AG09309 (cell line): ENCODE measurements at regions not wholly inside any gene's neighbourhood (a gene's known extent, or its start where the extent isn't known, plus 50 kb on each side); places are given as distances from the start of the nearest gene placed in this dataset.

Experiments used
- DNase-seq: peaks from one replicate; pipeline ENCODE4 v3.0.0-alpha.2; 2010; ENCODE audit warnings: low read depth
- H3K4me3 ChIP-seq: 2 replicates; pipeline ENCODE4 v1.5.1; 2011; ENCODE audit warnings: mild to moderate bottlenecking, low read depth, low read length, moderate library complexity; ENCODE audit not compliant: control insufficient read depth
- TF ChIP-seq, protein P1 (sequence below): IDR thresholded peaks from 2 replicates; pipeline ENCODE4 v1.5.1; 2011; ENCODE audit warnings: mild to moderate bottlenecking, low read depth, low read length, inconsistent platforms; ENCODE audit not compliant: insufficient read depth, control insufficient read depth; ENCODE audit errors: missing control alignments

DNA sequence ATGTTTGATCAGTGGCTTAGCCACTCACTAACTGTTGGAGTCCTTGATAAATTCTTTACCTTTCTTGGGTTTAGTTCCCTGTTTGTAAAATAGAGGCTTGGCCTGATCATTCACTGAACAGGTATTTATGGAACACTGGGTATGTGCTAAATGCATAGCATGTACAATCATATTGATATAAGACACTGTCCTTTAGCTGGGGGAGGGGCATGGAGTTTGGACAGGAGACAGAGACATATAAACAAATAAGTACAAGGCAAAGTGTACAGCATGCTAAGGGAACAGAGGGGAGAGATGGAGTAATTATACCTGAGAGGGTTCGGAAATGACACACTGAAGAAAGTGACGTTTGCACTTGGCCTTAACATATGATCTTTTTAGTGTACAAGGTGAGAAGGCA lies 124.3 kb upstream of the CACNA1E start:
- TF ChIP-seq, protein P1, sequence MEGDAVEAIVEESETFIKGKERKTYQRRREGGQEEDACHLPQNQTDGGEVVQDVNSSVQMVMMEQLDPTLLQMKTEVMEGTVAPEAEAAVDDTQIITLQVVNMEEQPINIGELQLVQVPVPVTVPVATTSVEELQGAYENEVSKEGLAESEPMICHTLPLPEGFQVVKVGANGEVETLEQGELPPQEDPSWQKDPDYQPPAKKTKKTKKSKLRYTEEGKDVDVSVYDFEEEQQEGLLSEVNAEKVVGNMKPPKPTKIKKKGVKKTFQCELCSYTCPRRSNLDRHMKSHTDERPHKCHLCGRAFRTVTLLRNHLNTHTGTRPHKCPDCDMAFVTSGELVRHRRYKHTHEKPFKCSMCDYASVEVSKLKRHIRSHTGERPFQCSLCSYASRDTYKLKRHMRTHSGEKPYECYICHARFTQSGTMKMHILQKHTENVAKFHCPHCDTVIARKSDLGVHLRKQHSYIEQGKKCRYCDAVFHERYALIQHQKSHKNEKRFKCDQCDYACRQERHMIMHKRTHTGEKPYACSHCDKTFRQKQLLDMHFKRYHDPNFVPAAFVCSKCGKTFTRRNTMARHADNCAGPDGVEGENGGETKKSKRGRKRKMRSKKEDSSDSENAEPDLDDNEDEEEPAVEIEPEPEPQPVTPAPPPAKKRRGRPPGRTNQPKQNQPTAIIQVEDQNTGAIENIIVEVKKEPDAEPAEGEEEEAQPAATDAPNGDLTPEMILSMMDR, result no peak
- no peak overlapping the region for H3K4me3 ChIP-seq
- no peak for DNase-seq

- no peak overlapping the region for H3K4me3 ChIP-seq
- TF ChIP-seq, protein P1, result no peak
- DNase-seq, result no peak
Observed at GRCh38 chr1:181364801-181365200, 118.5 kb upstream of the CACNA1E start.

DNA sequence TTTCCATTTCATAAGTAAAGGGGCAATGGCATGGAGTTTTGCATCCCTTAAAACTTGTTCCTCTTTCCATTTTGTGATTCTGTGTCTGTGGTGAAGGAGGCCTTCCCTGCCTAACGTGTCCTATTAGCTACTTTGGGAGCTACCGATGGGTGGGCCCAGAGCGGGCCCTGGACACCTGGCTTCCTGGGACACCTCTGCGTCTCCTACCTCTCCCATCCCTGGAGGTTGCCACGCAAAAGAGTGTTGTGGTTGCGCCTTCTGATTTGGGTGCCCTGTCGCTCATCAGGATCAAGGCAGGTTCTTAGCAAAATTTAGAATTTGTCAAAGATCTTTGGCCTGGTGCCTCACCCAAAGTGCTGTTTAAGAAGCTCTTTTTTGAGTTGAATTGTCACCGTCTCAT lies 116.4 kb upstream of the CACNA1E start:
- no peak overlapping the region for H3K4me3 ChIP-seq
- TF ChIP-seq, protein P1, result no peak
- DNase-seq, result no peak

GRCh38 chr1:181369416-181369815 lies 113.9 kb upstream of the CACNA1E start:
- no peak overlapping the region for H3K4me3 ChIP-seq
- no peak for DNase-seq
- TF ChIP-seq, protein P1, result no peak

- H3K4me3 ChIP-seq, result no peak overlapping the region
- TF ChIP-seq, protein P1, result no peak
- no peak for DNase-seq
Observed at GRCh38 chr1:181383695-181384094, 99.6 kb upstream of the CACNA1E start.

DNA sequence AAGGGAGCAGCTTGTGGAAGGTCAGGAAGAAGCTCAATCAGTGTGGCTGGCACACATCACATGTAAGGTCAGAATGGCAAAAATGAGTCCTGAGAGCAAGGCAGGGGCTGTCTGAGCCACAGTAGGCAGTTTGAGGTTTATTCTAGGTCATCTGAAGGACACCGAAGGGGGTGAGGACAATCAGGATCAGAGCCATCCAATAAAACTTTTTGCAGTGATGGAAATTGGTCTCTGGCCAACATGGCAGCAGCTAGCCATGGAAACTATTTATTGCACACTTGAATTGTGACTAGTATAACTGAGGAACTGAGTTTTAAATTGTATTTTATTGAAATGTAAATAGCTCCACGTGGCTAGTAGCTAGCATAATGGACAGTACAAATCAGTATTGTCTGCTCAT lies 97.0 kb upstream of the CACNA1E start:
- DNase-seq, result no peak
- TF ChIP-seq, protein P1, result no peak
- no peak overlapping the region for H3K4me3 ChIP-seq

- TF ChIP-seq, protein P1, result no peak
- no peak overlapping the region for H3K4me3 ChIP-seq
- DNase-seq, result no peak
Observed at GRCh38 chr1:181386951-181387350, 96.4 kb upstream of the CACNA1E start.
